Stomach (tissue), 4 donors: ENCODE measurements at regions not wholly inside any gene's neighbourhood (a gene's known extent, or its start where the extent isn't known, plus 50 kb on each side); places are given as distances from the start of the nearest gene placed in this dataset.

ENCODE experiments used
- EP300 ChIP-seq: sonication (generic); formaldehyde crosslinking; IDR thresholded peaks from one replicate; pipeline ENCODE4 v1.6.1; 2017; ENCODE audit warnings: antibody characterized with exemption
- POLR2A ChIP-seq, 4 donors: fragments of 450-650 bp; IDR thresholded peaks; one replicate each; pipeline ENCODE4 v1.6.1; 2016; ENCODE audit warnings: antibody characterized with exemption in 4 of 4, control low read depth in 2 of 4, mild to moderate bottlenecking in 1 of 4, moderate library complexity in 1 of 4
- POLR2AphosphoS5 ChIP-seq, 3 donors: sonication (generic); formaldehyde crosslinking; IDR thresholded peaks; one replicate each; pipeline ENCODE4 v1.6.1; 2016; ENCODE audit warnings: antibody characterized with exemption in 3 of 3

DNA sequence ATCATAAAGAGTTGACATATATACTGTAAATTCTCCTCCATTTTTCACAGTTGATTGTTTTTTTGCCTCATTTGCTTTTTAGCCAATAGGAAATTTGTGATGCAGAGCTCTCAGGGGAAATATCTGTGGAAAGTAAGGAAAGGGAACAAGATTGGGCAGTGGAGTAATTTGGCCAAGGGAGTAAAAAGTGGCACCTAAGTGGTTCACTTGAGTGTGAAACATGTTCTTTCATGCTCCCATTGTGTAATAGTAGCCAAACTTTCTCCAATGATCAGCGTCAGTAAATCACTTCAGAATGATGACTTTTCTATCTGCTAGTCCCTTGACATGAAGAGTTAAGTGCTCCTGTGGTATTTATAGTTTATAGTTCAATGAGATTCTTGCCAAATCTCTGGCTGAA, 141.9 kb upstream of the KCNJ3 start:
- TF ChIP-seq EP300 (no peak), POLR2AphosphoS5 (IDR thresholded peaks at IDR 0.05) (no peak), POLR2A (IDR thresholded peaks at IDR 0.05) (no peak)
